Occipital lobe (tissue), 1 donor: ENCODE measurements at regions not wholly inside any gene's neighbourhood (a gene's known extent, or its start where the extent isn't known, plus 50 kb on each side); places are given as distances from the start of the nearest gene placed in this dataset.

ENCODE experiments used
- DNase-seq: peaks from one replicate; lab custom pipeline; 2025; lab: John Stamatoyannopoulos, UW

GRCh38 chr2:19458427-19459003 is 100.1 kb upstream of the OSR1 start:
- no peak for DNase-seq

GRCh38 chr2:19457809-19458208 is 99.4 kb upstream of the OSR1 start:
- DNase-seq, result no peak

- DNase-seq, result no peak
Observed at GRCh38 chr2:19456705-19457309, 98.4 kb upstream of the OSR1 start.

GRCh38 chr2:19454125-19454524 is 95.7 kb upstream of the OSR1 start:
- no peak for DNase-seq

GRCh38 chr2:19442731-19443130 is 84.3 kb upstream of the OSR1 start:
- DNase-seq, result no peak

- DNase-seq, result no peak
Observed at GRCh38 chr2:19439081-19439480, 80.7 kb upstream of the OSR1 start.

DNA sequence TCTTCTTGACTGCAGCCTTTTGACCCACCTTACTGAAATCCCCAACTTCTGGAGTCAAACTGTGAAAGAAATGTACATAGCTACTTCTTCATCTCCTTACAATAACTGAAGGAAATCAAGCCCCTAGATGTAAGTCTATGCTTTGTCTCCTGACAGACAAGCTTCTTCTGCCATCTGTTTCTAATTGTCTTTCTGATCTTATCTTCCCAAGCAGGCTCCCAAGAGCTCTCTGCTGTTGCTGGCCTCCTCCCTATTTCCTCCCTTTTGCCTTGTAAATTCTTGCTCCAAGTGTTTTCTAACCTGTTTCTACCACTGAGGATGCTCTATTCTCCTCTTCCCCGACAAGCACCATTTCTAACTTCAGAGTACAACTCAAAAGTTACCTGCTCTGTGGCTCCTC is 77.4 kb upstream of the OSR1 start:
- DNase-seq, result no peak

- DNase-seq, result no peak
Observed at GRCh38 chr2:19434413-19434812, 76.0 kb upstream of the OSR1 start.

GRCh38 chr2:19426941-19427340 is 68.5 kb upstream of the OSR1 start:
- no peak for DNase-seq

DNA sequence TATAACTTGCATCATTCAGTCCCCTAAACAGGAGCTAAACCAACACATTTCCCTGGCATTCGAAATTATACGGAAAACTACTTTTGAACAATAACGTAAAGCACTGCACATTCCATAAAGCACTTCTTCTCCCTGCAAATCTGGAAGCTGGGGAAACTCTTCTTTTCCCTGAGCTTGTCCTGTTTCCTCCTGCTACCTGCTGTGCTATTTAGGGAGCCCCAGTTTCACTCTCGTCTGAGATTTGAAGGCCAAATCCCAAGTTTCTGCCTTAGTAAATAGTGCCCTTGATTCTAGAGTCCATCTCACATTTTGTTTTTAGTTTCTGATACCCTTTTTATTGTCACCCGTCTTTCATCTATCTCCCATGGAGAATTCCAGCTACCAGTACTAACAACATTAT is 67.7 kb upstream of the OSR1 start:
- DNase-seq, result no peak

DNA sequence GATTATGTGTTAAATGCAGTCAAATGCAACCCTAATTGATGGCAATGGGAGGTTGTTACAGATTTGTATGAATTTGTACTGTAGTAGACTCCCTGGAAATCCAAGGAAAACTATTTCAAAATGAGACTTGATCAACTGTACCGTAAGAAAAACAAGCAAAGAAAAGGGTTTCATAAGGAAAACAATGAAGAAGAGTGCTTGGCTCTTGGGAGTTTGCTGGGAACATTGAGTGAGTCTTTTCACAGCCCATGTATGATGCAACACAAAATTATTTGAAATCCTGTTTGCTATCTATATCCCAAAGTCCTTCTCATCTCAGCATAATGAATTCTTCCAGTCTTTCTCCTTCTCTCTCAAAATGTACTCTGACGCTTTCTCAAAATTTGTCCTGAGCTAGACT is 67.0 kb upstream of the OSR1 start:
- no peak for DNase-seq

- DNase-seq, result no peak
Observed at GRCh38 chr2:19419211-19419880, 60.9 kb upstream of the OSR1 start.

DNA sequence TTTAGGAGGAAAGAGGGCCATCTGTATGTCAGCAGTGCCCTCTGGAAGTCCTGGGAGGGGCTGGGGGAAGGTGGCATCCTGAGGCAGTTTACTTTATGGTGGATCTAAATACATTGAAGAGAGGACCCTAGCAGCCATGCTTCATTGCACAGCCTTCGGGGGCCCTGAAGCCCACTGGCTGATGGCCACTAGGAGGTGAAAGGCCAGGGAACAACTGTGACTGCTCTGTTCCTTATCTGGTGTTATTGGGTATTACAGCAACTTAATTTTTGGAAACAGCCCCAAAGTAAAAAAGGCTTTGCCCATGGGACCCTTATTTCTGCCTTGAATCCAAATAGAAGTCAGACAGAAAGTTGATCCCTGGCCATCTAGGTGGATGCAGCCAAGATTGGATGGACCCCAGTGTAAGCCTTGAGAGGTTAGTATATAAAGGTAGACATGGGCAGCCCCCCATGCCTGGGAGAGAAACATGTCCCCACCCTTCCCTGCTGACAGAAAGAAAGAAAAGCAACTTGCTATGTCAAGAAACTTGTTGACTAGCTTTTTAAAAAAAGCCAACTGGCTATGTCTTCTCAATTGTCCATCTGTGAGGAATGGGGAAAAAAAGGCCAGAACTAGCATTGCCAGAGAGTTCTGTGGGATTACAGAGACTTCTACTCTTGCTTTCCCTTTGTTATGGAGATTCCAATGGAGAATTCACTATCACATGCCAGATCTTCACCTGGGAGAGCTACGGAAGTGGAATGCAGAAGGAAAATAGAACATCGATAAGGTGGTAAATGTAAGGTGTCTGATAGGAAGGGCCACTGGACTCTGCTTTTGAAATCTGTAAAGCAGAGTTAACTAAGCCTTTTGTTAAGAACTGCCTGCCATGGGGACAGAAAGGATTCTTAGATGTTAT is 58.6 kb upstream of the OSR1 start:
- no peak for DNase-seq

GRCh38 chr2:19416083-19416482 is 57.7 kb upstream of the OSR1 start:
- DNase-seq, result no peak

- DNase-seq, result no peak
Observed at GRCh38 chr2:19409046-19409445, 50.6 kb upstream of the OSR1 start.

DNA sequence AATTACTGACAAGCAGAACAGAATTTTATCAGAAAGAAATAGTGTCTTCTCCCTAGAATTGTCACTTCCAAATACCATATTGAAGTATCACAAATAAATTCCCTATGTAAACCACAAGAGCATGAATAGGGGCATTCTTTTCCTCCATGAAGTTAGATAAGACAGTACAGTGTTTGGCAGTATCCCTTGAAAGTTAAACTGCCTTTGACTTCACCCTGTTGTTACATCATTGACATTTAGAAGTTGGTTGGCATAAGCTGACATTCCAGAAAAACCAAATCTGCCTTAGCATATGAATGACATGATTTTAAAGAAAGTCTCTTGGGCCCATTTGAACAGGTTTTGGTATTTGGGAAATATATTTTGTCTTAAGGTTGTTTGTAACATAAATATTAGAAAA is 50.2 kb upstream of the OSR1 start:
- no peak for DNase-seq
